HepG2 (cell line): ENCODE measurements at regions not wholly inside any gene's neighbourhood (a gene's known extent, or its start where the extent isn't known, plus 50 kb on each side); places are given as distances from the start of the nearest gene placed in this dataset.

Source experiments
- ATAC-seq: fragments of 200-7000 bp; cut with Tn5 transposase; 3 replicates; pipeline ENCODE4 v1.9.1; 2020; ENCODE audit warnings: mild to moderate bottlenecking, moderate library complexity
- BruUV-seq: library from RNA; stranded (reverse); fragments of 400-500 nt; replicated peaks from 2 replicates; lab custom pipeline; 2021; lab: Mats Ljungman, UMichigan
- CTCF ChIA-PET: fragments of 300-600 bp; formaldehyde crosslinking; extraction: SDS; loops from one replicate; lab custom pipeline; 2021; ENCODE audit warnings: low total read pairs, inconsistent platforms, low intra/inter-chr PET ratio; lab: Yijun Ruan, JAX
- POLR2A ChIA-PET: fragments of 350-600 bp; sonication (Branson Sonifier 250); formaldehyde crosslinking; loops from one replicate; lab custom pipeline; 2020; ENCODE audit warnings: antibody characterized with exemption, inconsistent platforms; lab: Yijun Ruan, JAX
- DNase-seq: peaks from one replicate; pipeline ENCODE4 v3.0.0-alpha.2; 2015; ENCODE audit warnings: low spot score
- FAIRE-seq: peaks from 3 replicates; lab custom pipeline; 2011; peaks lifted over from hg19 to GRCh38; lab: Jason Lieb, UNC
- H2AFZ ChIP-seq: one replicate; pipeline ENCODE4 v1.6.1; 2011; ENCODE audit warnings: low read length, inconsistent platforms
- H3K27ac ChIP-seq: fragments of 300-600 bp; 3 replicates; pipeline ENCODE4 v1.8.0; 2011; ENCODE audit warnings: mixed run types, mild to moderate bottlenecking, mixed read lengths, low read length, inconsistent platforms; ENCODE audit not compliant: insufficient read depth; ENCODE audit errors: extremely low read length
- H3K27me3 ChIP-seq, 2 experiments: fragments of 200-600 bp in 1 of 2; 2 replicates in 1 of 2; 3 replicates in 1 of 2; pipeline versions ENCODE4 v1.6.0 to v1.8.0; 2011; ENCODE audit warnings: low read length in 2 of 2, mild to moderate bottlenecking in 2 of 2, moderate library complexity in 2 of 2, inconsistent platforms in 1 of 2; ENCODE audit not compliant: insufficient read depth in 2 of 2, control insufficient read depth in 1 of 2
- H3K36me3 ChIP-seq, 2 experiments: fragments of 200-600 bp in 1 of 2; replicated peaks in 1 of 2; 2 replicates in 1 of 2; 3 replicates in 1 of 2; pipeline versions ENCODE4 v1.5.1 to v1.8.0; 2011; ENCODE audit warnings: low read length in 2 of 2, inconsistent platforms in 1 of 2; ENCODE audit not compliant: insufficient read depth in 2 of 2, control insufficient read depth in 1 of 2
- H3K4me1 ChIP-seq: 2 replicates; pipeline ENCODE4 v1.5.1; 2012; ENCODE audit warnings: low read length, inconsistent platforms; ENCODE audit not compliant: insufficient read depth
- H3K4me2 ChIP-seq: 2 replicates; pipeline ENCODE4 v1.6.0; 2011; ENCODE audit warnings: low read depth, low read length, inconsistent platforms
- H3K4me3 ChIP-seq, 3 experiments: fragments of 200-600 bp in 1 of 3; sonication (generic), shearing (Covaris generic) in 1 of 3; replicated peaks in 1 of 3; 2 replicates each; pipeline ENCODE4 v1.5.1; 2011 to 2016; ENCODE audit warnings: low read length in 3 of 3, inconsistent platforms in 2 of 3, low read depth in 2 of 3, mild to moderate bottlenecking in 2 of 3, control low read depth in 1 of 3, mixed read lengths in 1 of 3; ENCODE audit not compliant: insufficient read depth in 1 of 3
- H3K79me2 ChIP-seq: one replicate; pipeline ENCODE4 v1.6.1; 2011; ENCODE audit warnings: low read length, inconsistent platforms; ENCODE audit not compliant: insufficient read depth
- H3K9ac ChIP-seq: 2 replicates; pipeline ENCODE4 v1.6.0; 2011; ENCODE audit warnings: mild to moderate bottlenecking, low read depth, low read length, inconsistent platforms; ENCODE audit not compliant: insufficient read depth
- H3K9me3 ChIP-seq: 2 replicates; pipeline ENCODE4 v1.5.1; 2012; ENCODE audit warnings: mild to moderate bottlenecking, low read length
- H4K20me1 ChIP-seq: 2 replicates; pipeline ENCODE4 v1.6.0; 2011; ENCODE audit warnings: inconsistent platforms, mild to moderate bottlenecking, low read length, moderate library complexity; ENCODE audit not compliant: insufficient read depth
- ASH2L ChIP-seq: fragments of 300-600, 200-600 bp; sonication (generic); IDR thresholded peaks from 2 replicates; pipeline ENCODE4 v1.7.0; 2017; ENCODE audit warnings: low read depth, mild to moderate bottlenecking, moderate library complexity, mixed read lengths, low read length; ENCODE audit not compliant: insufficient read length
- BRCA1 ChIP-seq: sonication (generic); formaldehyde crosslinking; IDR thresholded peaks from 2 replicates; pipeline ENCODE4 v1.4.0; 2020; ENCODE audit warnings: missing genetic modification reagents
- ELF3 ChIP-seq: IDR thresholded peaks from 2 replicates; pipeline ENCODE4 v1.6.1; 2016; ENCODE audit warnings: missing genetic modification reagents, missing compliant biosample characterization
- HDAC6 ChIP-seq: fragments of 200-600 bp; sonication (generic); IDR thresholded peaks from 2 replicates; pipeline ENCODE4 v1.7.0; 2017; ENCODE audit warnings: mild to moderate bottlenecking, antibody characterized with exemption, low read length, low read depth
- HNF4A ChIP-seq: sonication (generic); formaldehyde crosslinking; IDR thresholded peaks from 2 replicates; pipeline ENCODE4 v1.4.0; 2020; ENCODE audit warnings: missing genetic modification reagents
- HNRNPH1 ChIP-seq: fragments of 200-400 bp; formaldehyde crosslinking; optimal IDR thresholded peaks from 2 replicates; pipeline ENCODE3; 2017; ENCODE audit warnings: mild to moderate bottlenecking, low read depth, low read length
- JDP2 ChIP-seq: sonication (generic); formaldehyde crosslinking; IDR thresholded peaks from 2 replicates; pipeline ENCODE4 v1.8.1; 2022; ENCODE audit warnings: missing genetic modification reagents, borderline replicate concordance
- KLF6 ChIP-seq: IDR thresholded peaks from 2 replicates; pipeline ENCODE4 v1.8.0; 2016; ENCODE audit warnings: missing biosample characterization, missing genetic modification reagents
- PRPF4 ChIP-seq: fragments of 200-400 bp; formaldehyde crosslinking; IDR thresholded peaks from 2 replicates; pipeline ENCODE4 v1.6.1; 2016; ENCODE audit warnings: low read length, low read depth; ENCODE audit not compliant: poor library complexity, severe bottlenecking
- RXRB ChIP-seq: IDR thresholded peaks from 2 replicates; pipeline ENCODE4 v1.6.1; 2016; ENCODE audit warnings: borderline replicate concordance, missing genetic modification reagents, missing compliant biosample characterization
- TGIF2 ChIP-seq: IDR thresholded peaks from 2 replicates; pipeline ENCODE4 v1.6.1; 2016; ENCODE audit warnings: control low read depth, missing compliant biosample characterization
- TMF1 ChIP-seq: sonication (generic); formaldehyde crosslinking; IDR thresholded peaks from 2 replicates; pipeline ENCODE4 v1.8.1; 2022; ENCODE audit warnings: low read depth, missing genetic modification reagents
- ZBTB38 ChIP-seq: sonication (generic); formaldehyde crosslinking; IDR thresholded peaks from 2 replicates; pipeline ENCODE4 v1.5.1; 2020; ENCODE audit warnings: mild to moderate bottlenecking, missing genetic modification reagents
- ZFP41 ChIP-seq: sonication (generic); formaldehyde crosslinking; IDR thresholded peaks from 2 replicates; pipeline ENCODE4 v1.4.0; 2020; ENCODE audit warnings: mild to moderate bottlenecking, missing genetic modification reagents, borderline replicate concordance
- ZNF12 ChIP-seq: sonication (generic); formaldehyde crosslinking; IDR thresholded peaks from 2 replicates; pipeline ENCODE4 v1.5.0; 2020; ENCODE audit warnings: missing genetic modification reagents
- ZNF382 ChIP-seq: sonication (generic); formaldehyde crosslinking; IDR thresholded peaks from 2 replicates; pipeline ENCODE4 v1.5.0; 2020; ENCODE audit warnings: missing genetic modification reagents, mild to moderate bottlenecking, borderline replicate concordance
- ZNF543 ChIP-seq: sonication (generic); formaldehyde crosslinking; IDR thresholded peaks from 2 replicates; pipeline ENCODE4 v1.4.0; 2020; ENCODE audit warnings: mild to moderate bottlenecking, missing genetic modification reagents
- WGBS: methylation state at CpG from one replicate; pipeline ENCODE4 v1.1.6; 2017; ENCODE audit warnings: low lambda C conversion rate; 5-methylcytosine and 5-hydroxymethylcytosine counted together
- in situ Hi-C: cut with HindIII; loops from 2 replicates; pipeline ENCODE4 v1.10.0; 2017; ENCODE audit warnings: low pct_unique_long_range_greater_than_20kb; ENCODE audit not compliant: extremely low pct_ligation_motif_present
- intact Hi-C: fragments of 100-400 bp; cut with micrococcal nuclease; formaldehyde crosslinking; loops from one replicate; pipeline ENCODE4 v1.10.0; 2022; ENCODE audit not compliant: unreplicated experiment
- TF ChIP-seq, protein P1 (sequence below): sonication (generic); formaldehyde crosslinking; IDR thresholded peaks from 2 replicates; pipeline ENCODE4 v1.4.0; 2020; ENCODE audit warnings: mild to moderate bottlenecking, missing genetic modification reagents, borderline replicate concordance

DNA sequence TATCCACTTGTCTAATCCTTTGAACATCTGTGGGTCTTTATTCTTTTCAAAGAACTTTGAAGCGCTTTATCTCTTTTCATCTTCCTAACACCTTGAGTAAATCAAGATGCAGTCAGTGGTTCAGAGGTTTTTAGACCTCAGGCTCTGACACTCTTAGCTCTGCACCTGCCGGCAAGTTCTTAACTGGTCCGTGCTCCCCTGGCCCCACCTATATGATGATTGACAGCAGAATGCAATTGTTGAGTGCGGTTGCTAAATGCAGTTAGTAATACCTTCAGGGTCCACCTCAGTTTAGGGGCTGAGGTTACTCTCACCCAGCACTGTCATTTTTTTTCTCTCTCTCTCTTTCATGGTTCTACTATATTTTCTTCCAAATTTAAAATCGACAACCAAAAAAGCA lies 854.2 kb upstream of the AUTS2 start (continued):
- TF ChIP-seq ELF3 (CRISPR knock-in tag), result no peak
- TF ChIP-seq, protein P1, sequence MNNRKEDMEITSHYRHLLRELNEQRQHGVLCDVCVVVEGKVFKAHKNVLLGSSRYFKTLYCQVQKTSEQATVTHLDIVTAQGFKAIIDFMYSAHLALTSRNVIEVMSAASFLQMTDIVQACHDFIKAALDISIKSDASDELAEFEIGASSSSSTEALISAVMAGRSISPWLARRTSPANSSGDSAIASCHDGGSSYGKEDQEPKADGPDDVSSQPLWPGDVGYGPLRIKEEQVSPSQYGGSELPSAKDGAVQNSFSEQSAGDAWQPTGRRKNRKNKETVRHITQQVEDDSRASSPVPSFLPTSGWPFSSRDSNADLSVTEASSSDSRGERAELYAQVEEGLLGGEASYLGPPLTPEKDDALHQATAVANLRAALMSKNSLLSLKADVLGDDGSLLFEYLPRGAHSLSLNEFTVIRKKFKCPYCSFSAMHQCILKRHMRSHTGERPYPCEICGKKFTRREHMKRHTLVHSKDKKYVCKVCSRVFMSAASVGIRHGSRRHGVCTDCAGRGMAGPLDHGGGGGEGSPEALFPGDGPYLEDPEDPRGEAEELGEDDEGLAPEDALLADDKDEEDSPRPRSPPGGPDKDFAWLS (CRISPR knock-in tag), result no peak
- TF ChIP-seq JDP2 (CRISPR knock-in tag), result no peak
- no peak for TF ChIP-seq RXRB
- no peak for TF ChIP-seq ZNF543
- TF ChIP-seq ZNF12 (CRISPR knock-in tag), result no peak
- TF ChIP-seq ZBTB38, result no peak
- no peak for TF ChIP-seq ZNF382 (CRISPR knock-in tag)
- no peak for TF ChIP-seq BRCA1

DNA sequence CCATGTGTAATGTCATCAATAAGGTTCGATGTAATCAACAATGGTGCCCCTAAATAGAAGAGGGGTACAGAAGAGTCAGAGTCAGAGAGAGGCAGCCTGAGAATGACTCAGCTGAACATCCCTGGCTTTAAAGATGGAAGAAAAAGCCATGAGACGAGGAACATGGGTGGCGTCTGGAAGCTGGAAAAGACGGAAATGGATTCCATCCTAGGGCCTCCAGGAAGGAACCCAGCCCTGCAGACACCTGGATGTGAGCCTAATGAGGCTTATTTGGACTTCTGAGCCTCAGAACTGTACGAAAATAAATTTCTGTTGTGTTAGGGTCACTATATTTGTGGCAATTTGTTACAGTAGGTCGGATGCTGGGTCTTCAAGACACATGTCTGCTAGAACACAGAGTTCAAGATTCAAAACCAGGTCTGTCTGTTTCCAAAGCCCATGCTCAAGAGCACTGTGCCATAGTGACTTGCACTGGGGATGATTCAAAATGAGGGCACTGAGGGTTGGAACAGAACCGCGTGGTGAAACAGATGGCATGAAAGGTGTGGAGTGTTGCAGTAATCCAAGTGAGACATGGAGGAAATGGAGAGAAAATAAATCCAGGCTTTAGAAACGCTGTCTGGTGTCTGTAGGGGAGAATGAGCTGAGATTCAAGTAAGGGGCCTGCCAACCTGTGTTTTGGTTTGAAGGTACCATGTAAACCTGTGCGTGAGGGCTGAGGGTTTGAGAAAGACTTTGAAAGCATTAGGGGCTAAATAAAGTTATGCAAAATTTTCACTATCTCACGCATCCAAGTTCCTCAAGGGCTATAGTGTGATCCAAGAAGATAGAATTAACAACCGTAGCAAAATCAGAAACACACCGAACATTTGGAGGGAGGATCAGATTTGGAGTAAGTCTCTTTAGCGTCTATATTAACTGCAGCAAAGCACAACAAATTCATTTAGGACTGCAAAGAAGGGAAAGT lies 849.1 kb upstream of the AUTS2 start:
- intact Hi-C loops (no loop called here), in situ Hi-C loops (no loop called here)
- no peak for DNase-seq
- ATAC-seq, result no peak
- ChIA-PET CTCF (no interaction called here), POLR2A (no interaction called here)
- TF ChIP-seq KLF6, result no peak
- no peak for TF ChIP-seq ZFP41 (CRISPR knock-in tag)
- TF ChIP-seq HDAC6, result no peak
- TF ChIP-seq ASH2L, result no peak
- no peak for TF ChIP-seq TGIF2 (CRISPR knock-in tag)
- TF ChIP-seq HNRNPH1, result no peak
- no peak for TF ChIP-seq PRPF4
- no peak for TF ChIP-seq TMF1 (CRISPR knock-in tag)
- TF ChIP-seq HNF4A (CRISPR knock-in tag), result no peak
- peaks cover 4% of the 10 kb centered on the region; the same call in 1 of the 2 replicates for H3K9me3 ChIP-seq
- no peak overlapping the region for H3K9ac ChIP-seq
- no TSS peak for BruUV-seq
- H2AFZ ChIP-seq, result no peak overlapping the region
- WGBS, result 14% methylated on average over 14 of the region's 14 CpGs
- H3K27ac ChIP-seq, result no peak overlapping the region
- no peaks in the 10 kb centered on the region for H3K36me3 ChIP-seq
- H3K79me2 ChIP-seq, result no peaks in the 10 kb centered on the region
- no peaks in the 10 kb centered on the region for H3K4me1 ChIP-seq
- no peaks in the 10 kb centered on the region for H4K20me1 ChIP-seq
- no peaks in the 10 kb centered on the region for H3K27me3 ChIP-seq
- no peak overlapping the region for H3K4me2 ChIP-seq
- no peak for FAIRE-seq
- H3K4me3 ChIP-seq, result no peak overlapping the region
